HCT116 (cell line): ENCODE measurements at regions not wholly inside any gene's neighbourhood (a gene's known extent, or its start where the extent isn't known, plus 50 kb on each side); places are given as distances from the start of the nearest gene placed in this dataset.

Source experiments
- ATAC-seq: fragments of 200-7000 bp; cut with Tn5 transposase; 2 replicates; pipeline ENCODE4 v1.9.1; 2020; ENCODE audit warnings: mild to moderate bottlenecking, moderate library complexity
- BruUV-seq: library from RNA; stranded (reverse); fragments of 400-500 nt; replicated peaks from 2 replicates; lab custom pipeline; 2021; lab: Mats Ljungman, UMichigan
- CTCF ChIA-PET: fragments of 300-600 bp; sonication (Branson Sonifier 250); formaldehyde crosslinking; loops from one replicate; lab custom pipeline; 2021; ENCODE audit warnings: antibody characterized with exemption; lab: Charles Lee
- POLR2A ChIA-PET: fragments of 300-600, 350-600 bp; sonication (Branson Sonifier 250); formaldehyde crosslinking; loops from one replicate; lab custom pipeline; 2021; ENCODE audit warnings: antibody characterized with exemption; lab: Charles Lee
- RAD21 ChIA-PET, 2 experiments: fragments of 300-600 bp; sonication (Branson Sonifier 250); formaldehyde crosslinking; loops; one replicate each; lab custom pipeline; 2023; ENCODE audit warnings: low total read pairs in 2 of 2; ENCODE audit not compliant: uncharacterized antibody in 2 of 2, unreplicated experiment in 2 of 2, low non-redundant PET in 1 of 2; lab: Charles Lee
- DNase-seq: peaks from one replicate; pipeline ENCODE4 v3.0.0-alpha.2; 2010; ENCODE audit warnings: low read depth, low spot score
- H2AFZ ChIP-seq: fragments of 200-600 bp; shearing (Covaris generic), sonication (generic); 2 replicates; pipeline ENCODE4 v1.6.1; 2017; ENCODE audit warnings: low read depth, mixed run types, mixed read lengths, antibody characterized with exemption, low read length; ENCODE audit not compliant: poor library complexity, severe bottlenecking
- H3K27ac ChIP-seq: 2 replicates; pipeline ENCODE4 v1.5.1; 2012; ENCODE audit warnings: low read depth, low read length
- H3K27me3 ChIP-seq: fragments of 200-600 bp; sonication (generic); 2 replicates; pipeline ENCODE4 v1.6.1; 2016; ENCODE audit warnings: mixed run types, low read length, mixed read lengths; ENCODE audit not compliant: insufficient read depth
- H3K36me3 ChIP-seq, 2 experiments: fragments of 200-500 bp in 1 of 2; fragments of 200-600 bp in 1 of 2; sonication (Bioruptor generic) in 1 of 2; sonication (generic) in 1 of 2; 2 replicates each; pipeline versions ENCODE4 v1.5.1 to v1.6.1; 2014 to 2016; ENCODE audit warnings: low read length in 2 of 2, inconsistent platforms in 1 of 2, mixed read lengths in 1 of 2, mixed run types in 1 of 2; ENCODE audit not compliant: insufficient read depth in 2 of 2, control insufficient read depth in 1 of 2
- H3K4me1 ChIP-seq, 2 experiments: fragments of 200-600 bp in 1 of 2; sonication (generic) in 1 of 2; 2 replicates each; pipeline versions ENCODE4 v1.5.1 to v1.6.1; 2012 to 2017; ENCODE audit warnings: low read length in 2 of 2, inconsistent platforms in 1 of 2, mild to moderate bottlenecking in 1 of 2, mixed read lengths in 1 of 2, mixed run types in 1 of 2, moderate library complexity in 1 of 2; ENCODE audit not compliant: insufficient read depth in 2 of 2, control insufficient read depth in 1 of 2
- H3K4me2 ChIP-seq: fragments of 200-600 bp; sonication (generic); 2 replicates; pipeline ENCODE4 v1.6.1; 2017; ENCODE audit warnings: mixed run types, low read length, mixed read lengths
- H3K4me3 ChIP-seq, 2 experiments: fragments of 200-600 bp in 1 of 2; sonication (generic) in 1 of 2; replicated peaks in 1 of 2; 2 replicates each; pipeline ENCODE4 v1.5.1; 2011 to 2016; ENCODE audit warnings: low read length in 2 of 2, control low read depth in 1 of 2, low read depth in 1 of 2, mild to moderate bottlenecking in 1 of 2, mixed read lengths in 1 of 2, mixed run types in 1 of 2
- H3K79me2 ChIP-seq: fragments of 200-600 bp; sonication (generic); 2 replicates; pipeline ENCODE4 v1.6.1; 2017; ENCODE audit warnings: mild to moderate bottlenecking, mixed run types, low read length, moderate library complexity, mixed read lengths; ENCODE audit not compliant: insufficient read depth
- H3K9ac ChIP-seq: fragments of 200-600 bp; sonication (generic); 2 replicates; pipeline ENCODE4 v1.6.1; 2016; ENCODE audit warnings: low read length, mixed read lengths
- H3K9me2 ChIP-seq: fragments of 200-600 bp; sonication (generic), shearing (Covaris generic); 2 replicates; pipeline ENCODE4 v1.6.1; 2017; ENCODE audit warnings: mixed run types, mild to moderate bottlenecking, moderate library complexity; ENCODE audit not compliant: insufficient read depth
- H3K9me3 ChIP-seq, 2 experiments: fragments of 200-500 bp in 1 of 2; fragments of 200-600 bp in 1 of 2; sonication (Bioruptor generic) in 1 of 2; sonication (generic) in 1 of 2; 2 replicates each; pipeline ENCODE4 v1.6.1; 2014 to 2017; ENCODE audit warnings: low read length in 2 of 2, mixed read lengths in 2 of 2, inconsistent platforms in 1 of 2, low read depth in 1 of 2, mild to moderate bottlenecking in 1 of 2, mixed run types in 1 of 2, moderate library complexity in 1 of 2; ENCODE audit not compliant: control insufficient read depth in 1 of 2, insufficient read depth in 1 of 2
- H4K20me1 ChIP-seq: fragments of 200-600 bp; sonication (generic), shearing (Covaris generic); 2 replicates; pipeline ENCODE4 v1.6.1; 2017; ENCODE audit warnings: mixed run types, mild to moderate bottlenecking, moderate library complexity; ENCODE audit not compliant: insufficient read depth
- CTCF ChIP-seq, 3 experiments: fragments of 200-600 bp in 1 of 3; sonication (generic) in 1 of 3; IDR thresholded peaks in 2 of 3; conservative IDR thresholded peaks in 1 of 3; 2 replicates each; pipeline ENCODE4 v1.5.1; 2012 to 2017; ENCODE audit warnings: low read depth in 2 of 3, low read length in 2 of 3, antibody characterized with exemption in 1 of 3, borderline replicate concordance in 1 of 3, control low read depth in 1 of 3, mild to moderate bottlenecking in 1 of 3, mixed read lengths in 1 of 3, mixed run types in 1 of 3, moderate library complexity in 1 of 3; ENCODE audit not compliant: insufficient read depth in 1 of 3
- EZH2 ChIP-seq: fragments of 200-600 bp; sonication (generic); IDR thresholded peaks from 2 replicates; pipeline ENCODE4 v1.6.1; 2017; ENCODE audit warnings: antibody characterized with exemption, mixed run types
- JUND ChIP-seq: IDR thresholded peaks from 2 replicates; pipeline ENCODE4 v1.6.1; 2012
- RAD21 ChIP-seq: IDR thresholded peaks from 2 replicates; pipeline ENCODE4 v1.6.1; 2012; ENCODE audit warnings: low read depth, mild to moderate bottlenecking
- SP1 ChIP-seq: IDR thresholded peaks from 2 replicates; pipeline ENCODE4 v1.6.1; 2012; ENCODE audit warnings: low read depth
- SRF ChIP-seq: IDR thresholded peaks from 2 replicates; pipeline ENCODE4 v1.6.1; 2012; ENCODE audit warnings: low read depth
- ZFX ChIP-seq: fragments of 450-650 bp; IDR thresholded peaks from 2 replicates; pipeline ENCODE4 v1.6.1; 2017
- intact Hi-C: fragments of 100-400 bp; cut with micrococcal nuclease; formaldehyde crosslinking; loops from 2 replicates; pipeline ENCODE4 v1.10.0; 2022
- TF ChIP-seq, protein P1 (sequence below): IDR thresholded peaks from 2 replicates; pipeline ENCODE4 v1.6.1; 2011; ENCODE audit warnings: mild to moderate bottlenecking, low read length, moderate library complexity; ENCODE audit not compliant: insufficient replicate concordance; ENCODE audit errors: extremely low read depth

GRCh38 chr10:64039198-64039597 is 518.0 kb downstream of the REEP3 start:
- no peaks in the 10 kb centered on the region for H3K79me2 ChIP-seq
- H3K27me3 ChIP-seq, result no peaks in the 10 kb centered on the region
- H3K4me3 ChIP-seq, result no peak overlapping the region
- H3K9me2 ChIP-seq, result no peaks in the 10 kb centered on the region
- no TSS peak for BruUV-seq
- ATAC-seq (no peak), DNase-seq (no peak)
- intact Hi-C loops, result no loop called here
- RAD21 ChIA-PET, result no interaction called here
- no peak overlapping the region for H2AFZ ChIP-seq
- CTCF ChIA-PET, result interaction anchor here (1.6 kb wide), 1 partner anchor 172 kb away, joined by 5 read pairs; no protein-coding TSS in a partner anchor
- no peak overlapping the region for H3K4me2 ChIP-seq
- no peak overlapping the region for H3K9ac ChIP-seq
- H3K4me1 ChIP-seq, result peaks cover 0 to 4% of the 10 kb centered on the region in 2 experiments; a peak in 1 of 4 replicates
- POLR2A ChIA-PET, result no interaction called here
- TF ChIP-seq, protein P1, sequence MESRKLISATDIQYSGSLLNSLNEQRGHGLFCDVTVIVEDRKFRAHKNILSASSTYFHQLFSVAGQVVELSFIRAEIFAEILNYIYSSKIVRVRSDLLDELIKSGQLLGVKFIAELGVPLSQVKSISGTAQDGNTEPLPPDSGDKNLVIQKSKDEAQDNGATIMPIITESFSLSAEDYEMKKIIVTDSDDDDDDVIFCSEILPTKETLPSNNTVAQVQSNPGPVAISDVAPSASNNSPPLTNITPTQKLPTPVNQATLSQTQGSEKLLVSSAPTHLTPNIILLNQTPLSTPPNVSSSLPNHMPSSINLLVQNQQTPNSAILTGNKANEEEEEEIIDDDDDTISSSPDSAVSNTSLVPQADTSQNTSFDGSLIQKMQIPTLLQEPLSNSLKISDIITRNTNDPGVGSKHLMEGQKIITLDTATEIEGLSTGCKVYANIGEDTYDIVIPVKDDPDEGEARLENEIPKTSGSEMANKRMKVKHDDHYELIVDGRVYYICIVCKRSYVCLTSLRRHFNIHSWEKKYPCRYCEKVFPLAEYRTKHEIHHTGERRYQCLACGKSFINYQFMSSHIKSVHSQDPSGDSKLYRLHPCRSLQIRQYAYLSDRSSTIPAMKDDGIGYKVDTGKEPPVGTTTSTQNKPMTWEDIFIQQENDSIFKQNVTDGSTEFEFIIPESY, result no peak
- no peak for TF ChIP-seq SP1
- TF ChIP-seq SRF, result no peak
- TF ChIP-seq RAD21, result no peak
- no peak for TF ChIP-seq CTCF (IDR thresholded peaks at IDR 0.05 in 2 of 3, conservative IDR thresholded peaks at IDR 0.05 in 1 of 3; ENCODE audit: borderline replicate concordance in 1 of 3, insufficient read depth in 1 of 3, low read depth in 2 of 3, low read length in 2 of 3)
- TF ChIP-seq ZFX, result no peak
- TF ChIP-seq EZH2, result no peak
- TF ChIP-seq JUND, result no peak
- H3K9me3 ChIP-seq, result no peaks in the 10 kb centered on the region
- H4K20me1 ChIP-seq, result no peaks in the 10 kb centered on the region
- no peak overlapping the region for H3K27ac ChIP-seq
- no peaks in the 10 kb centered on the region for H3K36me3 ChIP-seq
